GM12892 (cell line): ENCODE measurements at regions not wholly inside any gene's neighbourhood (a gene's known extent, or its start where the extent isn't known, plus 50 kb on each side); places are given as distances from the start of the nearest gene placed in this dataset.

Experiments
- POLR2AphosphoS5 ChIP-seq: IDR thresholded peaks from 2 replicates; pipeline ENCODE4 v1.6.1; 2011; ENCODE audit warnings: low read depth, low read length, control low read depth
- TAF1 ChIP-seq: IDR thresholded peaks from 2 replicates; pipeline ENCODE4 v1.6.1; 2011; ENCODE audit warnings: low read depth, mild to moderate bottlenecking, control low read depth, low read length, borderline replicate concordance

- no peak for TF ChIP-seq POLR2AphosphoS5
- no peak for TF ChIP-seq TAF1
Observed at GRCh38 chrX:42443267-42443666, 334.7 kb downstream of the PPP1R2C start.
